LNCaP clone FGC (cell line): ENCODE measurements at regions not wholly inside any gene's neighbourhood (a gene's known extent, or its start where the extent isn't known, plus 50 kb on each side); places are given as distances from the start of the nearest gene placed in this dataset.
"Not testable (repeated sequence)": the region's sequence is repeated elsewhere in the genome, so short reads cannot be mapped to it uniquely, and the experiment has no call there.

Experiments used
- DNase-seq: peaks from one replicate; pipeline ENCODE4 v3.0.0-alpha.2; 2011; ENCODE audit warnings: low read depth
- H3K4me3 ChIP-seq: 2 replicates; pipeline ENCODE4 v1.5.1; 2011; ENCODE audit warnings: mild to moderate bottlenecking, low read depth, low read length, control low read depth
- TF ChIP-seq, protein P1 (sequence below): IDR thresholded peaks from 2 replicates; pipeline ENCODE4 v1.5.1; 2012; ENCODE audit warnings: mild to moderate bottlenecking; ENCODE audit not compliant: control insufficient read depth, insufficient read depth; ENCODE audit errors: extremely low read depth

DNA sequence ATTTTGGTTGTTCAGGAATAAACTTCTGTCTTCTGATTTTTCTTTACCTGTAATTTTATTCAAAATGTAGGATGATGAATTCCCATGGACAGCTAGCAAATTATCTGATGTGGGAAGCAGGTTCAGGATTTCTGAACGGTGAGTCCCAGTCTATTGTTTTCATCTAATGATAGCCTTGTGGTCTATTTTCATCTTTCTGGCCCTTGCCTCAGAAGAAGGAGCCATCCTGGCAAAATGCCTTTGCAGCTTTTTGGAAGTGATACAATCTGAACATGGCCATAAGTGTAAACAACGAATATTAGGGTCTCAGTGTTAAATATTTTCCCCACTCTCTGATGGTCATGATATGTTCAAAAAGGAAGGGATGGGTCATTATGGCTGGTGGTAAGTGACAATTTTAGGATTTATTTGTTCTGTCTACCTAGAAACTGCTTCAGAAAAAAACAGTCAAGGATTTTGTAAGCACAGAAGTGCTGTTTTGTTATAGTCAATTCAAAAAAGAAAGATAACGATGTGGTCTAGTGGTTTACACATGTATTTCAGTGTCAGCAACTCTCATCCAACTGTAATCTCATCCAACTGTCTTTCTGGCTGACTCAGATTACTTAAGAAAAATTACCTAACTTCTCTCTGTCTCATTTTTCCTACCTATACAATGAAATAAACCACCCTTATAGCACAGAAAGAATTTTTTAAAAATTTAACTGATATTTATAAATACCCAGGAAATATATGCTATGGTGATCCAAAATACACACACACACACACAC, 272.6 kb upstream of the ERBB4 start:
- H3K4me3 ChIP-seq = no peak overlapping the region
- TF ChIP-seq, protein P1, sequence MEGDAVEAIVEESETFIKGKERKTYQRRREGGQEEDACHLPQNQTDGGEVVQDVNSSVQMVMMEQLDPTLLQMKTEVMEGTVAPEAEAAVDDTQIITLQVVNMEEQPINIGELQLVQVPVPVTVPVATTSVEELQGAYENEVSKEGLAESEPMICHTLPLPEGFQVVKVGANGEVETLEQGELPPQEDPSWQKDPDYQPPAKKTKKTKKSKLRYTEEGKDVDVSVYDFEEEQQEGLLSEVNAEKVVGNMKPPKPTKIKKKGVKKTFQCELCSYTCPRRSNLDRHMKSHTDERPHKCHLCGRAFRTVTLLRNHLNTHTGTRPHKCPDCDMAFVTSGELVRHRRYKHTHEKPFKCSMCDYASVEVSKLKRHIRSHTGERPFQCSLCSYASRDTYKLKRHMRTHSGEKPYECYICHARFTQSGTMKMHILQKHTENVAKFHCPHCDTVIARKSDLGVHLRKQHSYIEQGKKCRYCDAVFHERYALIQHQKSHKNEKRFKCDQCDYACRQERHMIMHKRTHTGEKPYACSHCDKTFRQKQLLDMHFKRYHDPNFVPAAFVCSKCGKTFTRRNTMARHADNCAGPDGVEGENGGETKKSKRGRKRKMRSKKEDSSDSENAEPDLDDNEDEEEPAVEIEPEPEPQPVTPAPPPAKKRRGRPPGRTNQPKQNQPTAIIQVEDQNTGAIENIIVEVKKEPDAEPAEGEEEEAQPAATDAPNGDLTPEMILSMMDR = no peak
- no peak for DNase-seq

GRCh38 chr2:212797484-212798205, 259.0 kb upstream of the ERBB4 start:
- no peak overlapping the region for H3K4me3 ChIP-seq
- DNase-seq = no peak
- TF ChIP-seq, protein P1 = no peak

DNA sequence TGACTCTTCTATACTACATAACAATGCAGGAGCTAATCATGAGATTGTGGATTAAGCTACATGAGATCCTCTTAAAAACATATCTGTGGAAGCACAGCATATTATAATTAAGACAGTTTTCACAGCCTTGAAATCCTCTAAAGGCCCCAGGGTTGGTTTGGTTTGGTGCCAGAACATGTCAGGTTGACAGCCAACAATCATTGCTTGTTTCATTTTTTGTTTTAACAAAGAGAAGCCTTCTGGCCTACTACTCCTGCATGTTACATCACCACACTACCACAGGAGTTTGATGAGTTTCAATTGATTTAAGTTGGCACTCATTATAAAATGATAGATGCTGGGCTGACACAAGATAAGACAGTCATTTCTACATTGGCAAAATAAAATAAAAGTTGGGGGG, 255.9 kb upstream of the ERBB4 start:
- TF ChIP-seq, protein P1 = no peak
- no peak for DNase-seq
- no peak overlapping the region for H3K4me3 ChIP-seq

DNA sequence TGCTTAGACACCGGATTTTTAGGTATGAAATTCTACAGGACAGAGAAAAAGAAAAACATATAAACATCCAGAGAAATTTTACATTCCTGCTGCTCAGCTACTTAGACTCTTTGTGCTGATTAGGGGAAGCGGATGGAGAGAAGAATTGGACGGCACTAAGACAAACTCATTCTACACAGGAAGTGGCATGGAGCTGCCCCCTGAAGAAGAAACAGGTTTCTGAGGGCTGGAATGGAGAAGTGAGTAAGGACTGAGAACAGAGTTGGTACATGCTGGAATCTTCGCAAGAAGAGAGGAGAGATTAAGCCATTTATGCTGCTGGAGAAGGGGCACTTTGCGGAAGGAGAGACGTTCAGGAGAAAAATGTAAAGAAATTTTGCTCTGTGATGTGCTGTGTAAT, 253.0 kb upstream of the ERBB4 start:
- H3K4me3 ChIP-seq = no peak overlapping the region
- TF ChIP-seq, protein P1 = no peak
- no peak for DNase-seq

- not testable (repeated sequence) for H3K4me3 ChIP-seq, DNase-seq
These were observed 247.5 kb upstream of the ERBB4 start for GRCh38 chr2:212786088-212786487.

DNA sequence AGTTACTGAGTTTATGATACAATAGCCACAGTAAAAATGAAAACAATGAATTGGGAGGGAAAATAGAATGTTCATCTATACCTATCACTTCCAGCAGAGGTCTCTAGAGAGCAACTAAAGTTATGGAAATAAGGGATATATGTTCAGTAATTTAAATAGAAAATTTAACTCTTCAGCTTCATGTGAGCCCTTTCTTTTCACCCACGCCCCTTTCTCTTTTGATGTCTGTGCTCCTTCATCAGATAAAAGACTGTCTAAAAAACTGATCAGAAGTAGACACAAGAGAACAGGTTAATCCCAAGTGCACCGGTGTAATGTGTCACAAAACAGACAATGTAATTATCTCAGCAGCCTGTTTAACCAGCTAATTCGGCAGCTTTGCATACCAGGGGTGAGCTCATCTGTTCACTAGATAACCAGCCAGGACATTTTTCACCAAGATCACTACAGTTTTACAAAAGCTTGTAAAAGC, 238.5 kb upstream of the ERBB4 start:
- TF ChIP-seq, protein P1 = peak; percentile 45
- no peak overlapping the region for H3K4me3 ChIP-seq
- peak; percentile 7 for DNase-seq

DNA sequence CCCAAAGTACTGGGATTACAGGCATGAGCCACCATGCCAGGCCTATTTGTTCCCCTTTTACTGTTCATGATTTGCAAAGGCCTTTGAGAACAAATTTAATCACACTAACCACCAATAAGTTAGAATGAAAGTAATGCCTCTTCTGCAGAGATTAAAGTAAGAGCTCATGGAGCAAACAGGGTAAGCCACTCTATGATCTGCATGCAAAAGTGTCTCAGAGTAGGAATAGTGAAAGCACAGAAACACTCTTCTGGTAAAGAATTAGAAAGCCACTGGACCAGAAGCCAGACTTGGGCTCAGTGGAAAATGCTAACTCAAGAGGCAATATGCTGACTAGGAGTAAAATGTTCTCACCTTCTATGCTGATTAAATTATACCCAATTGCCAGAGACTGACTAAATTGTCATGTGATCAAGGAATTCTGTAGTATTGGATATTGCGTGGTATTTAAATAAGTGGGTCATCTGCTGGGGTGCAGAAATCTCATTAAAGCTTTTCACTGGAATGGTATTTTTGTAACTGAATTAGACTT, 235.3 kb upstream of the ERBB4 start:
- DNase-seq = no peak
- no peak overlapping the region for H3K4me3 ChIP-seq
- TF ChIP-seq, protein P1 = no peak
